WTC11 (cell line): ENCODE measurements at regions not wholly inside any gene's neighbourhood (a gene's known extent, or its start where the extent isn't known, plus 50 kb on each side); places are given as distances from the start of the nearest gene placed in this dataset.

Experiments used
- ATAC-seq: fragments of 200-7000 bp; cut with Tn5 transposase; 2 replicates; pipeline ENCODE4 v1.10.0; 2021; ENCODE audit warnings: mild to moderate bottlenecking, moderate library complexity
- CTCF ChIA-PET: fragments of 300-600 bp; sonication (Branson Sonifier 250); formaldehyde crosslinking; loops from one replicate; lab custom pipeline; 2021; ENCODE audit warnings: antibody characterized with exemption; lab: Charles Lee
- POLR2A ChIA-PET: fragments of 350-600 bp; sonication (Branson Sonifier 250); formaldehyde crosslinking; loops from one replicate; lab custom pipeline; 2021; ENCODE audit warnings: antibody characterized with exemption; lab: Charles Lee
- DNase-seq: peaks from one replicate; pipeline ENCODE4 v3.0.0; 2021; ENCODE audit warnings: low spot score
- H3K27ac Mint-ChIP-seq: 2 replicates; pipeline ENCODE4 v1.8.0; 2021; ENCODE audit warnings: mixed read lengths
- H3K27me3 Mint-ChIP-seq: 2 replicates; pipeline ENCODE4 v1.8.0; 2021; ENCODE audit warnings: low read depth, mild to moderate bottlenecking, moderate library complexity, mixed read lengths
- H3K36me3 Mint-ChIP-seq: 2 replicates; pipeline ENCODE4 v1.8.0; 2021; ENCODE audit warnings: mixed read lengths
- H3K4me1 Mint-ChIP-seq: 2 replicates; pipeline ENCODE4 v1.8.0; 2022; ENCODE audit warnings: mixed read lengths
- H3K4me3 Mint-ChIP-seq: 2 replicates; pipeline ENCODE4 v1.8.0; 2021; ENCODE audit warnings: mild to moderate bottlenecking, moderate library complexity, mixed read lengths
- H3K9me3 Mint-ChIP-seq: 2 replicates; pipeline ENCODE4 v1.8.0; 2021; ENCODE audit warnings: mixed read lengths
- ATF1 ChIP-seq: sonication (generic); formaldehyde crosslinking; IDR thresholded peaks from 2 replicates; pipeline ENCODE4 v1.8.1; 2023; ENCODE audit warnings: mild to moderate bottlenecking, moderate library complexity, missing genetic modification reagents
- FOXJ3 ChIP-seq: sonication (generic); formaldehyde crosslinking; IDR thresholded peaks from 2 replicates; pipeline ENCODE4 v1.9.0; 2021; ENCODE audit warnings: missing genetic modification reagents, mild to moderate bottlenecking, borderline replicate concordance
- MXD4 ChIP-seq: fragments of 250-450 bp; sonication (Bioruptor Pico); IDR thresholded peaks from 2 replicates; pipeline ENCODE4 v1.8.0; 2021; ENCODE audit warnings: mild to moderate bottlenecking, moderate library complexity, borderline replicate concordance
- NFE2L1 ChIP-seq: sonication (generic); formaldehyde crosslinking; IDR thresholded peaks from 2 replicates; pipeline ENCODE4 v1.8.1; 2023; ENCODE audit warnings: missing genetic modification reagents
- NFYB ChIP-seq: sonication (generic); formaldehyde crosslinking; conservative IDR thresholded peaks from 2 replicates; pipeline ENCODE4 v1.8.0; 2022; ENCODE audit warnings: low read depth, missing genetic modification reagents
- SP1 ChIP-seq: sonication (generic); formaldehyde crosslinking; conservative IDR thresholded peaks from 2 replicates; pipeline ENCODE4 v1.8.1; 2022; ENCODE audit warnings: missing genetic modification reagents
- TCF7 ChIP-seq: sonication (generic); formaldehyde crosslinking; IDR thresholded peaks from 2 replicates; pipeline ENCODE4 v1.8.0; 2022; ENCODE audit warnings: mild to moderate bottlenecking, low read depth, missing genetic modification reagents, moderate library complexity
- TEAD4 ChIP-seq: sonication (generic); formaldehyde crosslinking; IDR thresholded peaks from 2 replicates; pipeline ENCODE4 v1.8.0; 2022; ENCODE audit warnings: mild to moderate bottlenecking, missing genetic modification reagents
- ZBTB21 ChIP-seq: sonication (generic); formaldehyde crosslinking; IDR thresholded peaks from 2 replicates; pipeline ENCODE4 v1.8.1; 2023; ENCODE audit warnings: mild to moderate bottlenecking, missing genetic modification reagents, borderline replicate concordance
- ZNF121 ChIP-seq: sonication (generic); formaldehyde crosslinking; IDR thresholded peaks from 2 replicates; pipeline ENCODE4 v1.8.0; 2023; ENCODE audit warnings: missing genetic modification reagents
- ZNF317 ChIP-seq: sonication (generic); formaldehyde crosslinking; IDR thresholded peaks from 2 replicates; pipeline ENCODE4 v1.8.1; 2023; ENCODE audit warnings: low read depth, mild to moderate bottlenecking, moderate library complexity, missing genetic modification reagents, borderline replicate concordance
- TF ChIP-seq, protein P1 (sequence below): sonication (generic); formaldehyde crosslinking; IDR thresholded peaks from 2 replicates; pipeline ENCODE4 v1.8.0; 2023; ENCODE audit warnings: missing genetic modification reagents, mild to moderate bottlenecking, borderline replicate concordance
- TF ChIP-seq, protein P2 (sequence below): sonication (generic); formaldehyde crosslinking; IDR thresholded peaks from 2 replicates; pipeline ENCODE4 v1.8.0; 2022; ENCODE audit warnings: mild to moderate bottlenecking, missing genetic modification reagents
- TF ChIP-seq, protein P3 (sequence below): sonication (generic); formaldehyde crosslinking; conservative IDR thresholded peaks from 2 replicates; pipeline ENCODE4 v1.8.1; 2023; ENCODE audit warnings: mild to moderate bottlenecking, low read depth, missing genetic modification reagents, moderate library complexity
- TF ChIP-seq, protein P4 (sequence below): sonication (generic); formaldehyde crosslinking; IDR thresholded peaks from 2 replicates; pipeline ENCODE4 v1.8.1; 2022; ENCODE audit warnings: mild to moderate bottlenecking, moderate library complexity, missing genetic modification reagents
- TF ChIP-seq, protein P5 (sequence below): fragments of 250-450 bp; sonication (Bioruptor Pico); IDR thresholded peaks from 2 replicates; pipeline ENCODE4 v1.9.0; 2021; ENCODE audit warnings: moderate library complexity, mild to moderate bottlenecking, inconsistent platforms, borderline replicate concordance

DNA sequence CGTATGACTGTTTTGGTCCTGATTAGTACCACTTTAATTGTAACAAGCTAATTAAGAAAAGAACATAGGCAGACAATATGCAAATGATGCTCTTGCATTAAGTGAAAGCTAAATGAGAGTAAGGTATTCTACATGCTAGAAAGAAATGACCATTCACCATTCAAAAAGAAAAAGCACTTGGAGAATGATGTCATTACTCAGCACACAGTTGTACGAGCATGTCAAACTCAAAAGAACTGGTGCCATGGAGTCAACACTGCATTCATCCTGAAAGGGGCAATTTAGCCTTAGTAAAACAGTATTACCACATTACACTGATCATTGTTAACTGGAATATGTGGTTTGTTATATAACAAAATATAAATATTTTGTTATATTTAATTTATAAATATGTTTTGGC is 136.2 kb upstream of the CTTNBP2 start (continued):
- TF ChIP-seq, protein P1, sequence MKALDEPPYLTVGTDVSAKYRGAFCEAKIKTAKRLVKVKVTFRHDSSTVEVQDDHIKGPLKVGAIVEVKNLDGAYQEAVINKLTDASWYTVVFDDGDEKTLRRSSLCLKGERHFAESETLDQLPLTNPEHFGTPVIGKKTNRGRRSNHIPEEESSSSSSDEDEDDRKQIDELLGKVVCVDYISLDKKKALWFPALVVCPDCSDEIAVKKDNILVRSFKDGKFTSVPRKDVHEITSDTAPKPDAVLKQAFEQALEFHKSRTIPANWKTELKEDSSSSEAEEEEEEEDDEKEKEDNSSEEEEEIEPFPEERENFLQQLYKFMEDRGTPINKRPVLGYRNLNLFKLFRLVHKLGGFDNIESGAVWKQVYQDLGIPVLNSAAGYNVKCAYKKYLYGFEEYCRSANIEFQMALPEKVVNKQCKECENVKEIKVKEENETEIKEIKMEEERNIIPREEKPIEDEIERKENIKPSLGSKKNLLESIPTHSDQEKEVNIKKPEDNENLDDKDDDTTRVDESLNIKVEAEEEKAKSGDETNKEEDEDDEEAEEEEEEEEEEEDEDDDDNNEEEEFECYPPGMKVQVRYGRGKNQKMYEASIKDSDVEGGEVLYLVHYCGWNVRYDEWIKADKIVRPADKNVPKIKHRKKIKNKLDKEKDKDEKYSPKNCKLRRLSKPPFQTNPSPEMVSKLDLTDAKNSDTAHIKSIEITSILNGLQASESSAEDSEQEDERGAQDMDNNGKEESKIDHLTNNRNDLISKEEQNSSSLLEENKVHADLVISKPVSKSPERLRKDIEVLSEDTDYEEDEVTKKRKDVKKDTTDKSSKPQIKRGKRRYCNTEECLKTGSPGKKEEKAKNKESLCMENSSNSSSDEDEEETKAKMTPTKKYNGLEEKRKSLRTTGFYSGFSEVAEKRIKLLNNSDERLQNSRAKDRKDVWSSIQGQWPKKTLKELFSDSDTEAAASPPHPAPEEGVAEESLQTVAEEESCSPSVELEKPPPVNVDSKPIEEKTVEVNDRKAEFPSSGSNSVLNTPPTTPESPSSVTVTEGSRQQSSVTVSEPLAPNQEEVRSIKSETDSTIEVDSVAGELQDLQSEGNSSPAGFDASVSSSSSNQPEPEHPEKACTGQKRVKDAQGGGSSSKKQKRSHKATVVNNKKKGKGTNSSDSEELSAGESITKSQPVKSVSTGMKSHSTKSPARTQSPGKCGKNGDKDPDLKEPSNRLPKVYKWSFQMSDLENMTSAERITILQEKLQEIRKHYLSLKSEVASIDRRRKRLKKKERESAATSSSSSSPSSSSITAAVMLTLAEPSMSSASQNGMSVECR (CRISPR knock-in tag) = no peak
- TF ChIP-seq NFYB = no peak
- TF ChIP-seq SP1 = no peak
- no peak for TF ChIP-seq ZNF317 (CRISPR knock-in tag)
- TF ChIP-seq FOXJ3 = no peak
- no peak for TF ChIP-seq NFE2L1 (CRISPR knock-in tag)

DNA sequence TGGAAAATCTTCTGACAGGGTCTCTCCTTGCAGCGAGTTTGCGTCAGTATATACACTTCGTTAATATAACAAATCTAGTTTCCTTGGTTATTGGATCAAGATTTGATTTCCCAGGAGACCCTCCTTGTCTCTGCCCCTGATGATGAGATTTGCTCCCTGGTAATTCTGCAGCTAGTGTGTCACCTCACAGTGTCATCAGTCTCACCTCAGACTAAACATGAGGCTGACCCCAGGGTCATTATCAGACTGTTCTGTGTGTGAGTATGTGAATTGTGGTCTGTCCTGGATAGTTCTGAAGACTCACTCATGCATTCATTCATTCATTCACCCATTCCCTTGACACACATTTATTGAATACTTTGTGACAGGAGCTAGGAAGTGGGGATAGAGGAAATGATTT is 138.4 kb upstream of the CTTNBP2 start:
- CTCF ChIA-PET = no interaction called here
- ATAC-seq = no peak
- Mint-ChIP-seq H3K4me3 (no peak overlapping the region), H3K36me3 (no peaks in the 10 kb centered on the region), H3K9me3 (no peaks in the 10 kb centered on the region; the same call in 1 of the 2 replicates), H3K27me3 (no peaks in the 10 kb centered on the region), H3K27ac (no peak overlapping the region), H3K4me1 (no peaks in the 10 kb centered on the region)
- TF ChIP-seq, protein P2, sequence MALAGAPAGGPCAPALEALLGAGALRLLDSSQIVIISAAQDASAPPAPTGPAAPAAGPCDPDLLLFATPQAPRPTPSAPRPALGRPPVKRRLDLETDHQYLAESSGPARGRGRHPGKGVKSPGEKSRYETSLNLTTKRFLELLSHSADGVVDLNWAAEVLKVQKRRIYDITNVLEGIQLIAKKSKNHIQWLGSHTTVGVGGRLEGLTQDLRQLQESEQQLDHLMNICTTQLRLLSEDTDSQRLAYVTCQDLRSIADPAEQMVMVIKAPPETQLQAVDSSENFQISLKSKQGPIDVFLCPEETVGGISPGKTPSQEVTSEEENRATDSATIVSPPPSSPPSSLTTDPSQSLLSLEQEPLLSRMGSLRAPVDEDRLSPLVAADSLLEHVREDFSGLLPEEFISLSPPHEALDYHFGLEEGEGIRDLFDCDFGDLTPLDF (CRISPR knock-in tag) = no peak
- TF ChIP-seq ATF1 (no peak), TEAD4 (CRISPR knock-in tag) (no peak), MXD4 (CRISPR knock-in tag) (no peak), ZBTB21 (CRISPR knock-in tag) (no peak), ZNF121 (CRISPR knock-in tag) (no peak), TCF7 (CRISPR knock-in tag) (no peak)
- TF ChIP-seq, protein P3, sequence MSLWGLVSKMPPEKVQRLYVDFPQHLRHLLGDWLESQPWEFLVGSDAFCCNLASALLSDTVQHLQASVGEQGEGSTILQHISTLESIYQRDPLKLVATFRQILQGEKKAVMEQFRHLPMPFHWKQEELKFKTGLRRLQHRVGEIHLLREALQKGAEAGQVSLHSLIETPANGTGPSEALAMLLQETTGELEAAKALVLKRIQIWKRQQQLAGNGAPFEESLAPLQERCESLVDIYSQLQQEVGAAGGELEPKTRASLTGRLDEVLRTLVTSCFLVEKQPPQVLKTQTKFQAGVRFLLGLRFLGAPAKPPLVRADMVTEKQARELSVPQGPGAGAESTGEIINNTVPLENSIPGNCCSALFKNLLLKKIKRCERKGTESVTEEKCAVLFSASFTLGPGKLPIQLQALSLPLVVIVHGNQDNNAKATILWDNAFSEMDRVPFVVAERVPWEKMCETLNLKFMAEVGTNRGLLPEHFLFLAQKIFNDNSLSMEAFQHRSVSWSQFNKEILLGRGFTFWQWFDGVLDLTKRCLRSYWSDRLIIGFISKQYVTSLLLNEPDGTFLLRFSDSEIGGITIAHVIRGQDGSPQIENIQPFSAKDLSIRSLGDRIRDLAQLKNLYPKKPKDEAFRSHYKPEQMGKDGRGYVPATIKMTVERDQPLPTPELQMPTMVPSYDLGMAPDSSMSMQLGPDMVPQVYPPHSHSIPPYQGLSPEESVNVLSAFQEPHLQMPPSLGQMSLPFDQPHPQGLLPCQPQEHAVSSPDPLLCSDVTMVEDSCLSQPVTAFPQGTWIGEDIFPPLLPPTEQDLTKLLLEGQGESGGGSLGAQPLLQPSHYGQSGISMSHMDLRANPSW = no peak
- TF ChIP-seq, protein P4, sequence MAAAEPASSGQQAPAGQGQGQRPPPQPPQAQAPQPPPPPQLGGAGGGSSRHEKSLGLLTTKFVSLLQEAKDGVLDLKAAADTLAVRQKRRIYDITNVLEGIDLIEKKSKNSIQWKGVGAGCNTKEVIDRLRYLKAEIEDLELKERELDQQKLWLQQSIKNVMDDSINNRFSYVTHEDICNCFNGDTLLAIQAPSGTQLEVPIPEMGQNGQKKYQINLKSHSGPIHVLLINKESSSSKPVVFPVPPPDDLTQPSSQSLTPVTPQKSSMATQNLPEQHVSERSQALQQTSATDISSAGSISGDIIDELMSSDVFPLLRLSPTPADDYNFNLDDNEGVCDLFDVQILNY (CRISPR knock-in tag) = no peak
- TF ChIP-seq, protein P5, sequence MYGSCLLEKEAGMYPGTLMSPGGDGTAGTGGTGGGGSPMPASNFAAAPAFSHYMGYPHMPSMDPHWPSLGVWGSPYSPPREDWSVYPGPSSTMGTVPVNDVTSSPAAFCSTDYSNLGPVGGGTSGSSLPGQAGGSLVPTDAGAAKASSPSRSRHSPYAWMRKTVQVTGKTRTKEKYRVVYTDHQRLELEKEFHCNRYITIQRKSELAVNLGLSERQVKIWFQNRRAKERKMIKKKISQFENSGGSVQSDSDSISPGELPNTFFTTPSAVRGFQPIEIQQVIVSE (CRISPR knock-in tag) = no peak
- no peak for DNase-seq
- POLR2A ChIA-PET = no interaction called here
